Progenitor cell of endocrine pancreas (in vitro differentiated cells): ENCODE measurements at regions not wholly inside any gene's neighbourhood (a gene's known extent, or its start where the extent isn't known, plus 50 kb on each side); places are given as distances from the start of the nearest gene placed in this dataset.

ENCODE experiments used
- DNase-seq: peaks from one replicate; pipeline ENCODE4 v3.0.0; 2021; ENCODE audit warnings: low spot score; ENCODE audit not compliant: unreplicated experiment
- H3K27ac Mint-ChIP-seq: 2 replicates; pipeline ENCODE4 v1.8.0; 2021; ENCODE audit warnings: mild to moderate bottlenecking, moderate library complexity, mixed read lengths
- H3K27me3 Mint-ChIP-seq: 2 replicates; pipeline ENCODE4 v1.8.0; 2021; ENCODE audit warnings: mixed read lengths
- H3K36me3 Mint-ChIP-seq: 2 replicates; pipeline ENCODE4 v1.8.0; 2022; ENCODE audit warnings: mixed read lengths; ENCODE audit not compliant: insufficient read depth
- H3K4me1 Mint-ChIP-seq: 2 replicates; pipeline ENCODE4 v1.8.0; 2021; ENCODE audit warnings: low read depth, mixed read lengths
- H3K4me3 Mint-ChIP-seq: 2 replicates; pipeline ENCODE4 v1.8.0; 2021; ENCODE audit warnings: low read depth, mild to moderate bottlenecking, moderate library complexity, mixed read lengths
- H3K9me3 Mint-ChIP-seq: 2 replicates; pipeline ENCODE4 v1.8.0; 2021; ENCODE audit warnings: low read depth, mixed read lengths
- TF ChIP-seq, protein P1 (sequence below): fragments of 200-600 bp; sonication (generic); IDR thresholded peaks from one replicate; pipeline ENCODE4 v1.5.0; 2021; ENCODE audit warnings: antibody characterized with exemption, mild to moderate bottlenecking; ENCODE audit not compliant: unreplicated experiment

DNA sequence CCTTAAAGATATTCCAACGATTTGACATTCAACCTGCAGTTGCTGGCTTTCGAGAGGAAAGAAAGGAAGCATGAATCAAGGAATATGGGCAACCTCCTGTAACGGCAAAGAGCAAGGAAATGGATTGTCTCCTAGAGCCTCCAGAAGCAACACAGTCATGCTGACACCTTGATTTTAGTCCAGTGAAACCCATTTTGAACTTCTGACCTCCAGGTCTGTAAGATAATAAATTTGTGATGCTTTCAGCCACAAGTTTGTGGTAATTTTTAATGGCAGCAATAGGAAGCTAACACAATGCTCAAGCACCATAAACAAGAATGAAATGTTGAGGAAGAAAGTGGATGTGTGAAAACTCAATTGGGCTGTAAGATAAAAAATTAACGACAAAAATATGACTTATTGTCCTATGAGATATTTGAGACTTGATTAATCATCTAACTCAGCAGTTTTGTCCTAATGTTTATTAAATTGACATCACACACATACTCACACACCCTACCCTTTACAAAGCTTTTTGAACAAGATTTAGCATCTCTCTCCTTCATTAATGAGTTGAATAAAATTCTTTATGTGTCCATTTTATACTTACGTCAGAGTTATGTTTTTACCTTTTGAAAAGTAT is 857.2 kb upstream of the INTU start:
- Mint-ChIP-seq H3K27me3 (no peaks in the 10 kb centered on the region), H3K9me3 (no peaks in the 10 kb centered on the region), H3K27ac (no peak overlapping the region), H3K36me3 (no peaks in the 10 kb centered on the region), H3K4me3 (no peak overlapping the region), H3K4me1 (peaks cover 1% of the 10 kb centered on the region)
- TF ChIP-seq, protein P1, sequence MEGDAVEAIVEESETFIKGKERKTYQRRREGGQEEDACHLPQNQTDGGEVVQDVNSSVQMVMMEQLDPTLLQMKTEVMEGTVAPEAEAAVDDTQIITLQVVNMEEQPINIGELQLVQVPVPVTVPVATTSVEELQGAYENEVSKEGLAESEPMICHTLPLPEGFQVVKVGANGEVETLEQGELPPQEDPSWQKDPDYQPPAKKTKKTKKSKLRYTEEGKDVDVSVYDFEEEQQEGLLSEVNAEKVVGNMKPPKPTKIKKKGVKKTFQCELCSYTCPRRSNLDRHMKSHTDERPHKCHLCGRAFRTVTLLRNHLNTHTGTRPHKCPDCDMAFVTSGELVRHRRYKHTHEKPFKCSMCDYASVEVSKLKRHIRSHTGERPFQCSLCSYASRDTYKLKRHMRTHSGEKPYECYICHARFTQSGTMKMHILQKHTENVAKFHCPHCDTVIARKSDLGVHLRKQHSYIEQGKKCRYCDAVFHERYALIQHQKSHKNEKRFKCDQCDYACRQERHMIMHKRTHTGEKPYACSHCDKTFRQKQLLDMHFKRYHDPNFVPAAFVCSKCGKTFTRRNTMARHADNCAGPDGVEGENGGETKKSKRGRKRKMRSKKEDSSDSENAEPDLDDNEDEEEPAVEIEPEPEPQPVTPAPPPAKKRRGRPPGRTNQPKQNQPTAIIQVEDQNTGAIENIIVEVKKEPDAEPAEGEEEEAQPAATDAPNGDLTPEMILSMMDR: no peak
- DNase-seq: no peak

DNA sequence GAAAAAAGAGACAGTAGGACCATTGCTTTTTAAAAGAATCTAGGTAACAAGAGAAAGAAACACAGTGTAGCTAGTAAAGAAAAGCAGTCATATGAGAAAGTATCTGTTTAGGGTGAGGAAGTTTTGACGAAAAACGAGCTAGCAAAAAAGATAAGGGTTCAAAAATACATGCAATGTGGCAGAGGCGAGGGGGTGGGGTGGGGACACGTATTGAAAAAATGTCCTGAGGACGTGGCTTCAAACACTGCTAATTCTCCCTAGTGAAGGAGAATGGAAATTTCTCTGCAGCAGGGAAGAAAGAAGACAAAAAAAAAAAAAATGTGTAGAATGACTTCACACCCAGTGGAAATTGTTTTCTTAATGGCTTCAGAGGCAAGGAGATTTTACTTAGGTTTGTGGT is 856.4 kb upstream of the INTU start:
- Mint-ChIP-seq H3K36me3 (no peaks in the 10 kb centered on the region), H3K4me3 (no peak overlapping the region), H3K4me1 (peaks cover 1% of the 10 kb centered on the region), H3K27ac (no peak overlapping the region), H3K9me3 (no peaks in the 10 kb centered on the region), H3K27me3 (no peaks in the 10 kb centered on the region)
- TF ChIP-seq, protein P1: no peak
- DNase-seq: no peak

DNA sequence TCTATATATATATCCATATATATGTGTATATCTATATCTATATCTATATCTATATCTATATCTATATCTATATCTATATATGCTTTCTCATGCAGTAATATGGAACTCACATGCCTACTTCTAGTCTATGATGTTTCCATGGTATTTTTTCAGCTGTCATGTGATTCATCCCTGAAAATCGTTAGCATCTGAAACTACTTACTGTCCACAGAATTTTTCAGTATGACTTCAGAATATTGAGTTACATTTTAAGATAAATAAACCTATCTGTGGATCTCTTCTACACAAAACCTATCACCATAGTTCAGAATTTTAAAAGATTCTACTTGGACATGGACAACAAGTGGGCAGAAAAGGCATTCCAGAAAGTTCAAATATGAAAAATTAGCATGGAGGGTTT is 855.1 kb upstream of the INTU start:
- Mint-ChIP-seq H3K36me3 (no peaks in the 10 kb centered on the region), H3K4me1 (no peaks in the 10 kb centered on the region), H3K27me3 (no peaks in the 10 kb centered on the region), H3K9me3 (no peaks in the 10 kb centered on the region), H3K27ac (no peak overlapping the region), H3K4me3 (no peak overlapping the region)
- TF ChIP-seq, protein P1: no peak
- no peak for DNase-seq

GRCh38 chr4:126778348-126778747 is 854.4 kb upstream of the INTU start:
- Mint-ChIP-seq H3K4me3 (no peak overlapping the region), H3K4me1 (no peaks in the 10 kb centered on the region), H3K36me3 (no peaks in the 10 kb centered on the region), H3K9me3 (no peaks in the 10 kb centered on the region), H3K27me3 (no peaks in the 10 kb centered on the region), H3K27ac (no peak overlapping the region)
- DNase-seq: no peak
- TF ChIP-seq, protein P1: no peak

DNA sequence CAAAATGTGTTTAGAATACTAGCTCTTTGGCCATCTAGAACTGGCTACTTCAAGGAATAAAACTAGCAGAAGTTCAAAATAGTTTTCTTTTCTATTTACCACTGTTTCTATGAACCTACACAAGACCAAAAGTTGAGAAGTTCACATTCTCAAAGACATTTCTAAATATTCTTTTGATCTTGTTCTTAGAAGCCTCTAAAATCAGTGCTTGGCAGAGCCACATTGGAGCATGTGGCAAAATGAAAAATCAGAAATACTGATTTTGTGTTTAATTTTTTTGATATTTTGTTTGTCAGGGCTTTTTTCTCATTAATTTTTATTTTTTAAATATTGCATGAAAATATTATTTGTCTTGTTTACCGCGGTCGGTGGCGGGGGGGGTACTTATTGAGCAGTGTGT is 853.8 kb upstream of the INTU start:
- Mint-ChIP-seq H3K4me3 (no peak overlapping the region), H3K9me3 (no peaks in the 10 kb centered on the region), H3K27ac (no peak overlapping the region), H3K36me3 (no peaks in the 10 kb centered on the region), H3K27me3 (no peaks in the 10 kb centered on the region), H3K4me1 (no peaks in the 10 kb centered on the region)
- TF ChIP-seq, protein P1: no peak
- no peak for DNase-seq
